MM.1S (cell line): ENCODE measurements at regions not wholly inside any gene's neighbourhood (a gene's known extent, or its start where the extent isn't known, plus 50 kb on each side); places are given as distances from the start of the nearest gene placed in this dataset.

Source experiments
- CTCF ChIP-seq: fragments of 300-600 bp; sonication (generic); IDR thresholded peaks from 2 replicates; pipeline ENCODE4 v1.5.1; 2016; ENCODE audit warnings: antibody characterized with exemption, low read length, mixed read lengths
- EZH2 ChIP-seq: fragments of 300-600 bp; sonication (generic); optimal IDR thresholded peaks from 2 replicates; pipeline ENCODE3; 2017; ENCODE audit warnings: low read depth, mild to moderate bottlenecking, antibody characterized with exemption, low read length, mixed read lengths
- EZH2phosphoT487 ChIP-seq: fragments of 300-600 bp; sonication (generic); IDR thresholded peaks from 2 replicates; pipeline ENCODE4 v1.6.1; 2018; ENCODE audit warnings: antibody characterized with exemption, low read length

DNA sequence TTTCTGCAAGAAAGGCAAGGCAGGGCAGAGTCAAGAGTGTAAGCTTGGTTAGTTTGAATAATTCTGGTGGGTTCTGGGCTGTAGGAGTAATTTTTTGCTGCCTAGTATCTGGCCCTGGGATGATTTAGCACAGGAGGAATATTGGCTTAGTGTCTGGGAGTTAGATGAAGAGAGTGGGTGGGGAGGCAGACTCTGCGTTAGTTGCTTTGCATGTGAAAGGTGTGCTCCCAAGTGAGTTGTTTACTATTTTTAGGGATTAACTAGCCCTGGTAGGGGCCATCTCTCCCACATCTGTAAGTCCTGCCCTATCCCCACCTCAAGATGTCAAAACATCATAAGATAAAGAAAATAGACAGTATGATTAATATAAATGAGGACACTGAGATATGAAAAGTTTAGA, 249.7 kb downstream of the LRIG3 start:
- TF ChIP-seq CTCF (no peak), EZH2 (no peak), EZH2phosphoT487 (no peak)
